Endothelial cell (in vitro differentiated cells): ENCODE measurements at regions not wholly inside any gene's neighbourhood (a gene's known extent, or its start where the extent isn't known, plus 50 kb on each side); places are given as distances from the start of the nearest gene placed in this dataset.

Experiments used
- DNase-seq: peaks from one replicate; pipeline ENCODE4 v3.0.0; 2021; ENCODE audit warnings: low spot score
- H3K27ac Mint-ChIP-seq: one replicate; pipeline ENCODE4 v1.8.0; 2021; ENCODE audit warnings: mixed read lengths, inconsistent platforms; ENCODE audit not compliant: unreplicated experiment
- H3K27me3 Mint-ChIP-seq: one replicate; pipeline ENCODE4 v1.8.0; 2021; ENCODE audit warnings: mild to moderate bottlenecking, moderate library complexity, mixed read lengths, inconsistent platforms; ENCODE audit not compliant: unreplicated experiment
- H3K36me3 Mint-ChIP-seq: one replicate; pipeline ENCODE4 v1.8.0; 2021; ENCODE audit warnings: mild to moderate bottlenecking, low read depth, mixed read lengths, inconsistent platforms; ENCODE audit not compliant: unreplicated experiment
- H3K4me1 Mint-ChIP-seq: one replicate; pipeline ENCODE4 v1.8.0; 2021; ENCODE audit warnings: mild to moderate bottlenecking, mixed read lengths, inconsistent platforms; ENCODE audit not compliant: unreplicated experiment
- H3K4me3 Mint-ChIP-seq: one replicate; pipeline ENCODE4 v1.8.0; 2021; ENCODE audit warnings: mild to moderate bottlenecking, mixed read lengths, inconsistent platforms; ENCODE audit not compliant: unreplicated experiment
- H3K9me3 Mint-ChIP-seq: one replicate; pipeline ENCODE4 v1.8.0; 2021; ENCODE audit warnings: mixed read lengths, inconsistent platforms; ENCODE audit not compliant: unreplicated experiment
- CTCF ChIP-seq: fragments of 200-600 bp; sonication (generic); IDR thresholded peaks from one replicate; pipeline ENCODE4 v1.5.0; 2021; ENCODE audit warnings: antibody characterized with exemption; ENCODE audit not compliant: unreplicated experiment

- DNase-seq: no peak
- no peaks in the 10 kb centered on the region for H3K4me1 Mint-ChIP-seq
- no peak for TF ChIP-seq CTCF
- H3K36me3 Mint-ChIP-seq: no peaks in the 10 kb centered on the region
- H3K27ac Mint-ChIP-seq: no peak overlapping the region
- no peaks in the 10 kb centered on the region for H3K9me3 Mint-ChIP-seq
- H3K4me3 Mint-ChIP-seq: no peak overlapping the region
- no peaks in the 10 kb centered on the region for H3K27me3 Mint-ChIP-seq
Measured at GRCh38 chr4:188552741-188553275, 413.6 kb downstream of the TRIML1 start.

- H3K27me3 Mint-ChIP-seq: no peaks in the 10 kb centered on the region
- no peak overlapping the region for H3K4me3 Mint-ChIP-seq
- H3K9me3 Mint-ChIP-seq: no peaks in the 10 kb centered on the region
- no peaks in the 10 kb centered on the region for H3K36me3 Mint-ChIP-seq
- no peak for TF ChIP-seq CTCF
- no peaks in the 10 kb centered on the region for H3K4me1 Mint-ChIP-seq
- no peak overlapping the region for H3K27ac Mint-ChIP-seq
- DNase-seq: no peak
Measured at GRCh38 chr4:188554413-188554812, 415.2 kb downstream of the TRIML1 start.

GRCh38 chr4:188573104-188573503 is 433.9 kb downstream of the TRIML1 start:
- Mint-ChIP-seq H3K27me3 (no peaks in the 10 kb centered on the region), H3K4me3 (no peak overlapping the region), H3K9me3 (no peaks in the 10 kb centered on the region), H3K4me1 (no peaks in the 10 kb centered on the region), H3K36me3 (no peaks in the 10 kb centered on the region), H3K27ac (no peak overlapping the region)
- no peak for DNase-seq
- TF ChIP-seq CTCF: no peak

GRCh38 chr4:188578657-188579056 is 439.4 kb downstream of the TRIML1 start:
- no peaks in the 10 kb centered on the region for H3K4me1 Mint-ChIP-seq
- no peaks in the 10 kb centered on the region for H3K9me3 Mint-ChIP-seq
- no peaks in the 10 kb centered on the region for H3K36me3 Mint-ChIP-seq
- H3K27me3 Mint-ChIP-seq: no peaks in the 10 kb centered on the region
- TF ChIP-seq CTCF: no peak
- DNase-seq: no peak
- no peak overlapping the region for H3K4me3 Mint-ChIP-seq
- H3K27ac Mint-ChIP-seq: no peak overlapping the region

- Mint-ChIP-seq H3K4me3 (no peak overlapping the region), H3K36me3 (no peaks in the 10 kb centered on the region), H3K9me3 (no peaks in the 10 kb centered on the region), H3K4me1 (no peaks in the 10 kb centered on the region), H3K27me3 (peaks cover 3% of the 10 kb centered on the region), H3K27ac (no peak overlapping the region)
- no peak for DNase-seq
- TF ChIP-seq CTCF: no peak
Measured at GRCh38 chr4:188596021-188596420, 456.8 kb downstream of the TRIML1 start.
